HL-60 (cell line): ENCODE measurements at regions not wholly inside any gene's neighbourhood (a gene's known extent, or its start where the extent isn't known, plus 50 kb on each side); places are given as distances from the start of the nearest gene placed in this dataset.

Experiments
- DNase-seq, 2 experiments: peaks; one replicate each; pipeline ENCODE4 v3.0.0-alpha.2; 2010 to 2020; ENCODE audit warnings: low read depth in 1 of 2, low spot score in 1 of 2
- H3K27ac ChIP-seq: fragments of 250-450 bp; sonication (Bioruptor Pico); replicated peaks from 2 replicates; pipeline ENCODE4 v1.5.1; 2020; ENCODE audit warnings: mild to moderate bottlenecking, moderate library complexity
- H3K27me3 ChIP-seq: fragments of 250-450 bp; sonication (Bioruptor Pico); 2 replicates; pipeline ENCODE4 v1.5.1; 2021; ENCODE audit warnings: mild to moderate bottlenecking, moderate library complexity; ENCODE audit not compliant: insufficient read depth, poor library complexity, severe bottlenecking
- H3K4me3 ChIP-seq: replicated peaks from 2 replicates; pipeline ENCODE4 v1.5.1; 2011; ENCODE audit warnings: mild to moderate bottlenecking, control low read depth, low read length; ENCODE audit not compliant: insufficient read depth
- CTCF ChIP-seq: IDR thresholded peaks from one replicate; pipeline ENCODE4 v1.5.1; 2011; ENCODE audit warnings: low read length, control low read depth, inconsistent platforms; ENCODE audit not compliant: insufficient read depth
- GABPA ChIP-seq: IDR thresholded peaks from 2 replicates; pipeline ENCODE4 v1.6.1; 2012; ENCODE audit warnings: low read depth
- POLR2AphosphoS5 ChIP-seq: IDR thresholded peaks from 2 replicates; pipeline ENCODE4 v1.6.1; 2012; ENCODE audit warnings: low read depth
- REST ChIP-seq: IDR thresholded peaks from 2 replicates; pipeline ENCODE4 v1.6.1; 2012; ENCODE audit warnings: low read depth; ENCODE audit not compliant: insufficient replicate concordance
- SPI1 ChIP-seq: IDR thresholded peaks from 2 replicates; pipeline ENCODE4 v1.6.1; 2012; ENCODE audit warnings: low read depth, mild to moderate bottlenecking, borderline replicate concordance

GRCh38 chr14:95382747-95383146 lies 63.0 kb upstream of the CLMN start:
- TF ChIP-seq CTCF (no peak), REST (no peak), GABPA (no peak), POLR2AphosphoS5 (no peak), SPI1 (no peak)
- Histone ChIP-seq H3K4me3 (no peak overlapping the region), H3K27me3 (no peaks in the 10 kb centered on the region), H3K27ac (no peak overlapping the region)
- DNase-seq: no peak

- TF ChIP-seq REST (no peak), POLR2AphosphoS5 (no peak), SPI1 (no peak), CTCF (no peak)
- Histone ChIP-seq H3K27me3 (no peaks in the 10 kb centered on the region), H3K4me3 (no peak overlapping the region), H3K27ac (no peak overlapping the region)
- no peak for DNase-seq
Observed at GRCh38 chr14:95381726-95382125, 62.0 kb upstream of the CLMN start.

GRCh38 chr14:95380350-95381042 lies 60.8 kb upstream of the CLMN start:
- no peak for DNase-seq
- H3K27ac ChIP-seq: no peak overlapping the region
- no peak overlapping the region for H3K4me3 ChIP-seq
- no peak for TF ChIP-seq CTCF
- no peak for TF ChIP-seq REST
- no peak for TF ChIP-seq GABPA
- no peak for TF ChIP-seq SPI1
- no peak for TF ChIP-seq POLR2AphosphoS5
- H3K27me3 ChIP-seq: no peaks in the 10 kb centered on the region
